GM21825 (cell line): ENCODE measurements at regions not wholly inside any gene's neighbourhood (a gene's known extent, or its start where the extent isn't known, plus 50 kb on each side); places are given as distances from the start of the nearest gene placed in this dataset.
"Not testable (repeated sequence)": the region's sequence is repeated elsewhere in the genome, so short reads cannot be mapped to it uniquely, and the experiment has no call there.

Experiments
- ATAC-seq: cut with Tn5 transposase; IDR thresholded peaks from one replicate; pipeline ENCODE4 v1.9.1; 2021; ENCODE audit warnings: mild to moderate bottlenecking, moderate library complexity; ENCODE audit not compliant: unreplicated experiment

GRCh38 chr2:144904612-144905011 lies 384.7 kb upstream of the ZEB2 start:
- ATAC-seq, result no peak

GRCh38 chr2:144903045-144903444 lies 383.1 kb upstream of the ZEB2 start:
- not testable (repeated sequence) for ATAC-seq

GRCh38 chr2:144901386-144901785 lies 381.5 kb upstream of the ZEB2 start:
- not testable (repeated sequence) for ATAC-seq

GRCh38 chr2:144896341-144896740 lies 376.4 kb upstream of the ZEB2 start:
- no peak for ATAC-seq

- ATAC-seq, result no peak
Measured at GRCh38 chr2:144894612-144895599, 375.0 kb upstream of the ZEB2 start.

GRCh38 chr2:144893464-144893863 lies 373.5 kb upstream of the ZEB2 start:
- no peak for ATAC-seq

GRCh38 chr2:144890828-144891227 lies 370.9 kb upstream of the ZEB2 start:
- no peak for ATAC-seq

- ATAC-seq, result no peak
Measured at GRCh38 chr2:144889348-144889747, 369.4 kb upstream of the ZEB2 start.

- ATAC-seq, result no peak
Measured at GRCh38 chr2:144886862-144887261, 366.9 kb upstream of the ZEB2 start.

GRCh38 chr2:144877893-144878292 lies 358.0 kb upstream of the ZEB2 start:
- ATAC-seq, result no peak

- no peak for ATAC-seq
Measured at GRCh38 chr2:144876013-144876412, 356.1 kb upstream of the ZEB2 start.

- no peak for ATAC-seq
Measured at GRCh38 chr2:144875290-144875969, 355.5 kb upstream of the ZEB2 start.

- ATAC-seq, result no peak
Measured at GRCh38 chr2:144865670-144866069, 345.8 kb upstream of the ZEB2 start.

GRCh38 chr2:144859716-144860115 lies 339.8 kb upstream of the ZEB2 start:
- ATAC-seq, result no peak

- ATAC-seq, result no peak
Measured at GRCh38 chr2:144858211-144858610, 338.3 kb upstream of the ZEB2 start.

- ATAC-seq, result no peak
Measured at GRCh38 chr2:144854596-144854995, 334.7 kb upstream of the ZEB2 start.

GRCh38 chr2:144849612-144850011 lies 329.7 kb upstream of the ZEB2 start:
- ATAC-seq, result no peak

- no peak for ATAC-seq
Measured at GRCh38 chr2:144848423-144848822, 328.5 kb upstream of the ZEB2 start.

GRCh38 chr2:144847347-144848080 lies 327.6 kb upstream of the ZEB2 start:
- no peak for ATAC-seq

- ATAC-seq, result no peak
Measured at GRCh38 chr2:144836635-144837350, 316.9 kb upstream of the ZEB2 start.
